H9 (cell line): ENCODE measurements at regions not wholly inside any gene's neighbourhood (a gene's known extent, or its start where the extent isn't known, plus 50 kb on each side); places are given as distances from the start of the nearest gene placed in this dataset.

Experiments
- DNase-seq: peaks from one replicate; pipeline ENCODE4 v3.0.0-alpha.2; 2017
- H2AFZ ChIP-seq: one replicate; pipeline ENCODE4 v1.6.1; 2013; ENCODE audit warnings: mild to moderate bottlenecking, low read length, control low read depth, moderate library complexity
- H2AK5ac ChIP-seq: 2 replicates; pipeline ENCODE4 v1.6.1; 2013; ENCODE audit warnings: low read length, control low read depth, mixed read lengths; ENCODE audit not compliant: insufficient read length
- H2BK120ac ChIP-seq: one replicate; pipeline ENCODE4 v1.6.1; 2013; ENCODE audit warnings: low read depth, mild to moderate bottlenecking, low read length, control low read depth, inconsistent platforms; ENCODE audit not compliant: poor library complexity, severe bottlenecking
- H2BK12ac ChIP-seq: 2 replicates; pipeline ENCODE4 v1.6.1; 2013; ENCODE audit warnings: low read length, control low read depth, mixed read lengths, low read depth; ENCODE audit not compliant: insufficient read length
- H2BK15ac ChIP-seq: 2 replicates; pipeline ENCODE4 v1.6.1; 2013; ENCODE audit warnings: low read depth, low read length, control low read depth
- H2BK20ac ChIP-seq: one replicate; pipeline ENCODE4 v1.6.1; 2013; ENCODE audit warnings: low read depth, mild to moderate bottlenecking, low read length, control low read depth, inconsistent platforms; ENCODE audit not compliant: poor library complexity, severe bottlenecking
- H2BK5ac ChIP-seq: 2 replicates; pipeline ENCODE4 v1.6.1; 2013; ENCODE audit warnings: low read length, control low read depth, mixed read lengths; ENCODE audit not compliant: insufficient read length
- H3K14ac ChIP-seq: 2 replicates; pipeline ENCODE4 v1.6.1; 2013; ENCODE audit warnings: low read length, control low read depth; ENCODE audit not compliant: insufficient read depth
- H3K18ac ChIP-seq: 2 replicates; pipeline ENCODE4 v1.6.1; 2013; ENCODE audit warnings: low read depth, mild to moderate bottlenecking, mixed read lengths, low read length, control low read depth; ENCODE audit not compliant: insufficient read length
- H3K23ac ChIP-seq: 2 replicates; pipeline ENCODE4 v1.6.1; 2013; ENCODE audit warnings: low read length, control low read depth, mixed read lengths, low read depth; ENCODE audit not compliant: insufficient read length
- H3K23me2 ChIP-seq: 2 replicates; pipeline ENCODE4 v1.6.1; 2013; ENCODE audit warnings: low read depth, mild to moderate bottlenecking, mixed read lengths, low read length, control low read depth; ENCODE audit not compliant: insufficient read length, poor library complexity, severe bottlenecking
- H3K27ac ChIP-seq: 2 replicates; pipeline ENCODE4 v1.5.1; 2013; ENCODE audit warnings: low read length, control low read depth, mixed read lengths, low read depth; ENCODE audit not compliant: insufficient read length
- H3K27me3 ChIP-seq: 2 replicates; pipeline ENCODE4 v1.6.1; 2013; ENCODE audit warnings: low read length, control low read depth, inconsistent platforms; ENCODE audit not compliant: insufficient read depth
- H3K4ac ChIP-seq: 2 replicates; pipeline ENCODE4 v1.6.1; 2013; ENCODE audit warnings: low read depth, mild to moderate bottlenecking, control low read depth, inconsistent platforms, low read length, moderate library complexity
- H3K4me1 ChIP-seq: 2 replicates; pipeline ENCODE4 v1.6.1; 2013; ENCODE audit warnings: low read length, control low read depth, inconsistent platforms; ENCODE audit not compliant: insufficient read depth
- H3K4me2 ChIP-seq: 2 replicates; pipeline ENCODE4 v1.6.1; 2013; ENCODE audit warnings: low read length, control low read depth, mixed read lengths; ENCODE audit not compliant: insufficient read length, insufficient read depth
- H3K56ac ChIP-seq: 2 replicates; pipeline ENCODE4 v1.6.1; 2013; ENCODE audit warnings: low read depth, mild to moderate bottlenecking, mixed read lengths, low read length, control low read depth; ENCODE audit not compliant: insufficient read length
- H3K79me1 ChIP-seq: 2 replicates; pipeline ENCODE4 v1.6.1; 2013; ENCODE audit warnings: low read depth, mild to moderate bottlenecking, moderate library complexity, low read length, control low read depth, inconsistent platforms; ENCODE audit not compliant: insufficient read depth, poor library complexity, severe bottlenecking
- H3K79me2 ChIP-seq: 2 replicates; pipeline ENCODE4 v1.6.1; 2013; ENCODE audit warnings: low read length, control low read depth, inconsistent platforms; ENCODE audit not compliant: insufficient read depth
- H3K9ac ChIP-seq: 2 replicates; pipeline ENCODE4 v1.6.1; 2013; ENCODE audit warnings: low read length, control low read depth, mixed read lengths; ENCODE audit not compliant: insufficient read length; ENCODE audit errors: extremely low read depth
- H3K9me3 ChIP-seq: one replicate; pipeline ENCODE4 v1.6.1; 2013; ENCODE audit warnings: low read depth, low read length, inconsistent platforms; ENCODE audit not compliant: control insufficient read depth
- H3T11ph ChIP-seq: one replicate; pipeline ENCODE4 v1.6.1; 2013; ENCODE audit warnings: mild to moderate bottlenecking, low read length, control low read depth, inconsistent platforms
- H4K20me1 ChIP-seq: one replicate; pipeline ENCODE4 v1.6.1; 2013; ENCODE audit not compliant: control insufficient read depth, insufficient read length, insufficient read depth
- H4K5ac ChIP-seq: 2 replicates; pipeline ENCODE4 v1.6.1; 2013; ENCODE audit warnings: low read depth, mild to moderate bottlenecking, mixed read lengths, low read length, control low read depth; ENCODE audit not compliant: insufficient read length
- H4K8ac ChIP-seq: replicated peaks from 2 replicates; pipeline ENCODE4 v1.6.1; 2013; ENCODE audit warnings: low read length, control low read depth, mixed read lengths, low read depth; ENCODE audit not compliant: insufficient read length
- H4K91ac ChIP-seq: 2 replicates; pipeline ENCODE4 v1.6.1; 2013; ENCODE audit warnings: low read depth, mild to moderate bottlenecking, moderate library complexity, mixed read lengths, low read length, control low read depth; ENCODE audit not compliant: insufficient read length
- H3K27ac Mint-ChIP-seq, 3 experiments: 2 replicates in 2 of 3; 3 replicates in 1 of 3; pipeline ENCODE4 v1.8.0; 2020 to 2021; ENCODE audit warnings: mixed read lengths in 3 of 3, mild to moderate bottlenecking in 1 of 3, moderate library complexity in 1 of 3
- H3K27me3 Mint-ChIP-seq: 2 replicates; pipeline ENCODE4 v1.8.0; 2021; ENCODE audit warnings: low read depth, mild to moderate bottlenecking, moderate library complexity, mixed read lengths
- H3K36me3 Mint-ChIP-seq, 3 experiments: 2 replicates in 2 of 3; 3 replicates in 1 of 3; pipeline ENCODE4 v1.8.0; 2020 to 2021; ENCODE audit warnings: low read depth in 3 of 3, mixed read lengths in 3 of 3; ENCODE audit not compliant: insufficient read depth in 1 of 3
- H3K4me1 Mint-ChIP-seq, 2 experiments: 2 replicates each; pipeline ENCODE4 v1.8.0; 2020; ENCODE audit warnings: mixed read lengths in 2 of 2
- H3K4me3 Mint-ChIP-seq, 2 experiments: 2 replicates in 1 of 2; 3 replicates in 1 of 2; pipeline ENCODE4 v1.8.0; 2020 to 2021; ENCODE audit warnings: mild to moderate bottlenecking in 2 of 2, mixed read lengths in 2 of 2, moderate library complexity in 1 of 2
- H3K9me3 Mint-ChIP-seq, 2 experiments: 2 replicates in 1 of 2; 3 replicates in 1 of 2; pipeline ENCODE4 v1.8.0; 2020; ENCODE audit warnings: mild to moderate bottlenecking in 2 of 2, mixed read lengths in 2 of 2, moderate library complexity in 1 of 2
- TF ChIP-seq, protein P1 (sequence below): fragments of 200-600 bp; sonication (generic); conservative IDR thresholded peaks from 3 replicates; pipeline ENCODE4 v1.8.0; 2021; ENCODE audit warnings: antibody characterized with exemption, mild to moderate bottlenecking

DNA sequence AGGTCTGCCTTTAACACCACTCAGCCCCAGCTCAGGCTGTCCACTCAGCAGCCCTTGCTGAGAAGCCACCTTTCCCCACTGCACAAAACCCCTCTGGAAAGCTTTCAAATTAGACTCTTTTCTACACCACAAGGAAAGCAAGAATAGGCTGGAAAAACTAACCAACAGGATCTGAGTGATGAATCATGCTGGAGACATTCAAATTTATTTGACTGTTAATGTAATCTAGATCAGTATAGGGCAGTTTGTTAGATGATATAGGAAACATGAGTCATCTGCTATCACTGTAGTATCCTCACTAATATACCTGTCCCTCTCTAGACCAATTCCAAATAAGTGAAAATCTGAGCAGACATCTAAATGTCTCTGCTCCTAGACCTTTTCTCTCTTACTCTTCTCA lies 127.8 kb upstream of the PAM start:
- Histone ChIP-seq H3K79me1 (no peaks in the 10 kb centered on the region), H2BK120ac (no peak overlapping the region), H3K27me3 (no peaks in the 10 kb centered on the region), H2BK20ac (no peak overlapping the region), H3K27ac (no peak overlapping the region), H3K4me1 (no peaks in the 10 kb centered on the region), H3T11ph (no peak overlapping the region), H3K4ac (no peak overlapping the region), H2AK5ac (no peak overlapping the region), H3K4me2 (no peak overlapping the region), H3K18ac (no peak overlapping the region), H3K9me3 (no peaks in the 10 kb centered on the region), H3K23ac (no peak overlapping the region), H3K79me2 (no peaks in the 10 kb centered on the region), H2BK12ac (no peak overlapping the region), H4K91ac (no peak overlapping the region), H2BK5ac (no peak overlapping the region), H2AFZ (no peak overlapping the region), H3K23me2 (no peaks in the 10 kb centered on the region), H4K5ac (no peak overlapping the region), H2BK15ac (no peak overlapping the region), H4K20me1 (no peaks in the 10 kb centered on the region), H4K8ac (no peak overlapping the region), H3K14ac (no peak overlapping the region), H3K56ac (no peak overlapping the region), H3K9ac (no peak overlapping the region)
- no peaks in the 10 kb centered on the region for H3K27me3 Mint-ChIP-seq
- TF ChIP-seq, protein P1, sequence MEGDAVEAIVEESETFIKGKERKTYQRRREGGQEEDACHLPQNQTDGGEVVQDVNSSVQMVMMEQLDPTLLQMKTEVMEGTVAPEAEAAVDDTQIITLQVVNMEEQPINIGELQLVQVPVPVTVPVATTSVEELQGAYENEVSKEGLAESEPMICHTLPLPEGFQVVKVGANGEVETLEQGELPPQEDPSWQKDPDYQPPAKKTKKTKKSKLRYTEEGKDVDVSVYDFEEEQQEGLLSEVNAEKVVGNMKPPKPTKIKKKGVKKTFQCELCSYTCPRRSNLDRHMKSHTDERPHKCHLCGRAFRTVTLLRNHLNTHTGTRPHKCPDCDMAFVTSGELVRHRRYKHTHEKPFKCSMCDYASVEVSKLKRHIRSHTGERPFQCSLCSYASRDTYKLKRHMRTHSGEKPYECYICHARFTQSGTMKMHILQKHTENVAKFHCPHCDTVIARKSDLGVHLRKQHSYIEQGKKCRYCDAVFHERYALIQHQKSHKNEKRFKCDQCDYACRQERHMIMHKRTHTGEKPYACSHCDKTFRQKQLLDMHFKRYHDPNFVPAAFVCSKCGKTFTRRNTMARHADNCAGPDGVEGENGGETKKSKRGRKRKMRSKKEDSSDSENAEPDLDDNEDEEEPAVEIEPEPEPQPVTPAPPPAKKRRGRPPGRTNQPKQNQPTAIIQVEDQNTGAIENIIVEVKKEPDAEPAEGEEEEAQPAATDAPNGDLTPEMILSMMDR: no peak
- H3K36me3 Mint-ChIP-seq: peaks cover 0 to 7% (median 4%) of the 10 kb centered on the region in 3 experiments; a peak in 4 of 7 replicates
- H3K27ac Mint-ChIP-seq: no peak overlapping the region; a peak in 1 of 7 replicates
- no peak for DNase-seq
- H3K4me3 Mint-ChIP-seq: no peak overlapping the region
- peaks cover 0 to 3% of the 10 kb centered on the region in 2 experiments; a peak in 3 of 5 replicates for H3K9me3 Mint-ChIP-seq
- H3K4me1 Mint-ChIP-seq: no peaks in the 10 kb centered on the region
